ENCODE measurements at regions not wholly inside any gene's neighbourhood (a gene's known extent, or its start where the extent isn't known, plus 50 kb on each side); places are given as distances from the start of the nearest gene placed in this dataset.

- TF ChIP-seq CTCF (IDR thresholded peaks at IDR 0.05) (no peak), POLR2A (IDR thresholded peaks at IDR 0.05) (no peak)
These were observed 1014.0 kb downstream of the SI start for GRCh38 chr3:164064298-164064697.
